Transverse colon (tissue), 4 donors: ENCODE measurements at regions not wholly inside any gene's neighbourhood (a gene's known extent, or its start where the extent isn't known, plus 50 kb on each side); places are given as distances from the start of the nearest gene placed in this dataset.

Experiments
- DNase-seq: peaks from one replicate; pipeline ENCODE4 v3.0.0-alpha.2; 2019
- H3K27ac ChIP-seq, 4 donors: fragments of 200-600 bp; sonication (generic); 2 replicates each; pipeline ENCODE4 v1.5.1; 2016 to 2018; ENCODE audit warnings: inconsistent platforms in 4 of 4
- H3K27me3 ChIP-seq: fragments of 200-600 bp; sonication (generic); 2 replicates; pipeline ENCODE4 v1.5.1; 2017; ENCODE audit warnings: inconsistent platforms
- H3K36me3 ChIP-seq, 4 donors: fragments of 200-600 bp; sonication (generic); 2 replicates each; pipeline ENCODE4 v1.5.1; 2017 to 2019; ENCODE audit warnings: inconsistent platforms in 4 of 4
- H3K4me1 ChIP-seq, 4 donors: fragments of 200-600 bp; sonication (generic); 2 replicates each; pipeline ENCODE4 v1.5.1; 2017 to 2020; ENCODE audit warnings: inconsistent platforms in 4 of 4
- H3K4me3 ChIP-seq, 4 donors: fragments of 200-600 bp; sonication (generic); 1 replicate in 1 of 4; 2 replicates in 3 of 4; pipeline versions ENCODE4 v1.5.1 to v1.6.1; 2017 to 2019; ENCODE audit warnings: inconsistent platforms in 4 of 4
- H3K9me3 ChIP-seq, 2 donors: fragments of 200-600 bp; sonication (generic); 2 replicates each; pipeline ENCODE4 v1.5.1; 2017 to 2019; ENCODE audit warnings: inconsistent platforms in 2 of 2
- EP300 ChIP-seq: sonication (generic); formaldehyde crosslinking; IDR thresholded peaks from one replicate; pipeline ENCODE4 v1.6.1; 2017; ENCODE audit warnings: antibody characterized with exemption, low read depth
- POLR2A ChIP-seq: fragments of 450-650 bp; IDR thresholded peaks from one replicate; pipeline ENCODE4 v1.6.1; 2016; ENCODE audit warnings: antibody characterized with exemption, mild to moderate bottlenecking, moderate library complexity
- POLR2AphosphoS5 ChIP-seq, 3 donors: sonication (generic); formaldehyde crosslinking; IDR thresholded peaks; one replicate each; pipeline ENCODE4 v1.6.1; 2016; ENCODE audit warnings: antibody characterized with exemption in 3 of 3
- WGBS, 2 donors: methylation state at CpG; one replicate each; pipeline ENCODE4 v1.1.5; 2018; ENCODE audit warnings: low coverage in 1 of 2; 5-methylcytosine and 5-hydroxymethylcytosine counted together
- in situ Hi-C, 4 donors: fragments of 200-750 bp; cut with MboI; loops; one replicate each; pipeline versions ENCODE4 v1.15.0 to v1.15.1; 2017; ENCODE audit warnings: low sequenced_read_pairs in 3 of 4, low pct_ligation_motif_present in 1 of 4, low pct_unique_long_range_greater_than_20kb in 1 of 4
- intact Hi-C: fragments of 100-400 bp; cut with DNase I; formaldehyde crosslinking; loops from one replicate; pipeline ENCODE4 v1.15.1; 2023; ENCODE audit warnings: low total_unique reads
- TF ChIP-seq, protein P1 (sequence below), 5 experiments: fragments of 200-600 bp in 3 of 5; fragments of 450-650 bp in 2 of 5; sonication (generic) in 3 of 5; IDR thresholded peaks; 1 replicate in 2 of 5; 2 replicates in 3 of 5; pipeline ENCODE4 v1.5.1; 2016 to 2017; ENCODE audit warnings: antibody characterized with exemption in 5 of 5, inconsistent platforms in 3 of 5, mild to moderate bottlenecking in 2 of 5, moderate library complexity in 1 of 5

DNA sequence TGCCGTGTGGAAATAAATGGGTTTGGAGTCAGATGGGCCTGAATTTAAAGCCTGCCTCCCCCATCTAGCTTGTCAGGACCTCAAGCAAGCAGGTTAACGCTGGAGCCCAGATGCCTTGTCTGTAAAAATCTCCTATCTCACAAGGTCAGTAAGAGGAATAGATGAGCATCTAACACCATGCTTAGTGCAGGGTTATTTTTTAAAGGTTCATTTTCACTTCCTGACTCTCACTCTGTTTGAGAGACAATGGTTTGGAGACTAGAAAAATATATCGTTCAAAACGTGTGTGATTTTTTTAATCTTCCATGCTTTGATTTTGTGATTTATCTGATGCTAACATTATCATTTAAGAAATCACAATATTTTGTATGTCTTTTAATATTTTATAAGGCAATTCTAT lies 114.0 kb upstream of the TAB2 start:
- no peaks in the 10 kb centered on the region for H3K4me1 ChIP-seq
- DNase-seq: no peak

DNA sequence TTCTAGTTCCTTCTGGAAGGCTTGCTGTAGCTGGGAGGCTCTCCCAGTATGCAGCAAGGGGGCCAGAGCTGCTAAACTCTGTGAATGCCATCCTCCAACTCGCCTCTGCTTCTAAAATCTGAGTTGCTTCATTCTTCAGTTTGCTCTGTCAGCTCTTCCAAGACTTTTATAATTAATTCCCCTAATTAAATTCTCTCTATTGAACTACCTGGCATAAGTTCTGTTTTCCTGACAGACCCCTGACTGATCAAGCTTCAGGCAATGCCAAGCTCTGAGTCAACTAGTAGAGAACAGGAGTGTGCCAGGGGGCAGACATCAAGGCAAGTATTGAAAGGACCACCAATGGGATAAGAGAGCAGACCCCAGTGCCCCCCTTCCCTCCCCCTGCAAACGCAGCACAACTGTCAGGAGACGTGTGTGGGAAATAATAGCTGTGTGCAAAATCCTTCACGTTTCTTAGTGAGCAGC lies 109.3 kb upstream of the TAB2 start:
- intact Hi-C loops: no loop called here

More for the DNA sequence above, 114.0 kb upstream of the TAB2 start:
- TF ChIP-seq POLR2A (no peak), EP300 (no peak), POLR2AphosphoS5 (IDR thresholded peaks at IDR 0.05) (no peak)
- TF ChIP-seq, protein P1, sequence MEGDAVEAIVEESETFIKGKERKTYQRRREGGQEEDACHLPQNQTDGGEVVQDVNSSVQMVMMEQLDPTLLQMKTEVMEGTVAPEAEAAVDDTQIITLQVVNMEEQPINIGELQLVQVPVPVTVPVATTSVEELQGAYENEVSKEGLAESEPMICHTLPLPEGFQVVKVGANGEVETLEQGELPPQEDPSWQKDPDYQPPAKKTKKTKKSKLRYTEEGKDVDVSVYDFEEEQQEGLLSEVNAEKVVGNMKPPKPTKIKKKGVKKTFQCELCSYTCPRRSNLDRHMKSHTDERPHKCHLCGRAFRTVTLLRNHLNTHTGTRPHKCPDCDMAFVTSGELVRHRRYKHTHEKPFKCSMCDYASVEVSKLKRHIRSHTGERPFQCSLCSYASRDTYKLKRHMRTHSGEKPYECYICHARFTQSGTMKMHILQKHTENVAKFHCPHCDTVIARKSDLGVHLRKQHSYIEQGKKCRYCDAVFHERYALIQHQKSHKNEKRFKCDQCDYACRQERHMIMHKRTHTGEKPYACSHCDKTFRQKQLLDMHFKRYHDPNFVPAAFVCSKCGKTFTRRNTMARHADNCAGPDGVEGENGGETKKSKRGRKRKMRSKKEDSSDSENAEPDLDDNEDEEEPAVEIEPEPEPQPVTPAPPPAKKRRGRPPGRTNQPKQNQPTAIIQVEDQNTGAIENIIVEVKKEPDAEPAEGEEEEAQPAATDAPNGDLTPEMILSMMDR (IDR thresholded peaks at IDR 0.05): no peak
- 80 to 92% methylated on average over 3 to 4 of the region's 4 CpGs for WGBS, 2 donors
- H3K27me3 ChIP-seq: no peaks in the 10 kb centered on the region
- intact Hi-C loops: no loop called here
- H3K27ac ChIP-seq: no peak overlapping the region
- no peaks in the 10 kb centered on the region for H3K36me3 ChIP-seq
- peaks cover 0 to 6% of the 10 kb centered on the region in 2 donors for H3K9me3 ChIP-seq
- H3K4me3 ChIP-seq: no peak overlapping the region
- in situ Hi-C loops: no loop called here

DNA sequence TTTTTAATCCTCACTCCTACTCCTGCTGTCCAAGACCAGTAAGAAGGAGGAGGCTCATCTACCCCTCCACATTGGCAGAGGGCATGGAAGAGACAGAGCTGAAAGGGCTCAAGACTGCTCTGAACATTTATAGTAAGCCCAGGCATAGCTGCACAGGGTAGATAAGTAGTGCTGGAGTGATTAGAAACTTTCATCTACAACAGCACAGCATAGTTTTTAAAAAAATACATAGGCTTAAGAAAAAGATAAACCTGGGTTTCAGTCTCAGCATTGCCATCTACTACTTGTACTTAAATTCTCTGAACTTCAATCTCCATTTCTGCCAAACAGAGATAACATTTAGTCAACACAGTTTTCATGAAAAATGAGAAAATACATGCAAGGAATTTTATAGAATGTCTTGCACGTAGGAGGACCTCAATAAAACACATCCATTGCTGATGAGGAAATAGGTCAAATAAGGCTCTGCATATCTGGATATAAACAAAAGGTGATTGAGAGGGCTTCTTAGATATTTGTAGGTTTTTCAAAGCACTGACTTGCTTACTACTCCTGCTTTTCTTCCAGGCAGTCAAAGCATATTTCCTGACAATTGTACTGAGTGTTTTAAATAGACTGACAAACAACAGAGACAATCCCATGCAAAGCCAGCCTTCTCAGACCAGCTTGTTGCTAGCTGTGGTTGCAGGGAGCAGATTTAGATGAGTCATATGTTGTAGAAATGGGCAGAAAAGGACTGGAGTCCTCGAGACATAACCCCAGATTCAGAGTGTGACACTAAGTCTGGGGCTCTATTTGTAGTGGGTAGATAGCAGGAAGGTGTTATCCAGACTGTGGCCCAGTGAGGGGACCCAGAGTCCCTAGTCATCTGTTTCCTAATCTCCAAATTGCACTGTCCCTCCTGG lies 107.4 kb upstream of the TAB2 start:
- H3K4me3 ChIP-seq: no peak overlapping the region
- H3K9me3 ChIP-seq: no peaks in the 10 kb centered on the region
- peaks cover 0 to 29% (median 8%) of the 10 kb centered on the region in 4 donors for H3K4me1 ChIP-seq
- intact Hi-C loops: no loop called here
- DNase-seq: no peak
- H3K36me3 ChIP-seq: no peaks in the 10 kb centered on the region
- TF ChIP-seq EP300 (no peak), POLR2AphosphoS5 (IDR thresholded peaks at IDR 0.05) (peak; percentile 44 to 84 (median 51))
- no peaks in the 10 kb centered on the region for H3K27me3 ChIP-seq
- in situ Hi-C loops: no loop called here
- peak overlapping the region in 3 of 4 donors; percentile 39 to 56 (median 40) for H3K27ac ChIP-seq
- 33 to 40% methylated on average over 1 to 2 of the region's 2 CpGs for WGBS, 2 donors

More for the DNA sequence above, 109.3 kb upstream of the TAB2 start:
- H3K36me3 ChIP-seq: no peaks in the 10 kb centered on the region
- no peaks in the 10 kb centered on the region for H3K9me3 ChIP-seq
- H3K4me3 ChIP-seq: no peak overlapping the region
- no peak for DNase-seq
- no peaks in the 10 kb centered on the region for H3K27me3 ChIP-seq
- 80 to 96% methylated on average over 3 to 4 of the region's 4 CpGs for WGBS, 2 donors
- no peak overlapping the region for H3K27ac ChIP-seq
- peaks cover 0 to 29% (median 8%) of the 10 kb centered on the region in 4 donors for H3K4me1 ChIP-seq
- TF ChIP-seq EP300: no peak
- TF ChIP-seq POLR2A: no peak
- TF ChIP-seq, protein P1 (IDR thresholded peaks at IDR 0.05): no peak
- TF ChIP-seq POLR2AphosphoS5 (IDR thresholded peaks at IDR 0.05): no peak
- in situ Hi-C loops: no loop called here

DNA sequence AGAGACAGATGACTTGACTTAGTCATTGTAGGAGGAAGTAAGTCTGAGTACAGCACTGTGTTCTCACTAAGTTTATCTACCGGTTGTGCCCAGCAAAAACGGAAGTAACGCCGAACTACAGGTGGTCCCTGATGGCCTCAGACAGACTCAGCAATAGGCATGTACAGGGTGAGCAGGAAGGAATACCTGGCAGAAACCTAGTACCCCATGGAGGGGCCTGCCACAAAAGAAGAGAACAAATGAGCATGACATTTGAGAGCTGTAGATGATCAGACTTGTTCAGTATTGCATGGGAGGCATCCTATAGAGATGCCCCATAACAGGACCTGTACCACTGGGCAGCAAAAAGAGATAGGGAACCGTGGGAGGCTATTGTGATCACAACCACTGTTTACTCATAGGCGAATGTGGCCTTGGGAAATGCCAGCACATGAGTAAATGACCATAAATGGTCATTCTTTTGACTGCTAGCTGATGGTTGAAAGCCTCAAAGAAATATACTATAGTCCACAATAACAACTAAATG lies 106.4 kb upstream of the TAB2 start:
- Histone ChIP-seq H3K27me3 (no peaks in the 10 kb centered on the region), H3K27ac (peak overlapping the region in 3 of 4 donors; percentile 39 to 56 (median 40)), H3K4me3 (no peak overlapping the region), H3K4me1 (peaks cover 0 to 29% (median 8%) of the 10 kb centered on the region in 4 donors), H3K36me3 (no peaks in the 10 kb centered on the region), H3K9me3 (no peaks in the 10 kb centered on the region)
- TF ChIP-seq POLR2AphosphoS5 (IDR thresholded peaks at IDR 0.05) (no peak), EP300 (no peak), POLR2A (no peak)
- TF ChIP-seq, protein P1 (IDR thresholded peaks at IDR 0.05): no peak
- DNase-seq: no peak
- 40 to 76% methylated on average over 1 to 6 of the region's 6 CpGs for WGBS, 2 donors
- in situ Hi-C loops: no loop called here
- intact Hi-C loops: no loop called here
